Fibroblast of skin of right biceps (primary cell): ENCODE measurements at regions not wholly inside any gene's neighbourhood (a gene's known extent, or its start where the extent isn't known, plus 50 kb on each side); places are given as distances from the start of the nearest gene placed in this dataset.
A peak's percentile ranks its signal among the peaks of the same experiment; 100 is the strongest.
"Not testable (repeated sequence)": the region's sequence is repeated elsewhere in the genome, so short reads cannot be mapped to it uniquely, and the experiment has no call there.

Source experiments
- DNase-seq: peaks from one replicate; pipeline ENCODE4 v3.0.0-alpha.2; 2013

DNA sequence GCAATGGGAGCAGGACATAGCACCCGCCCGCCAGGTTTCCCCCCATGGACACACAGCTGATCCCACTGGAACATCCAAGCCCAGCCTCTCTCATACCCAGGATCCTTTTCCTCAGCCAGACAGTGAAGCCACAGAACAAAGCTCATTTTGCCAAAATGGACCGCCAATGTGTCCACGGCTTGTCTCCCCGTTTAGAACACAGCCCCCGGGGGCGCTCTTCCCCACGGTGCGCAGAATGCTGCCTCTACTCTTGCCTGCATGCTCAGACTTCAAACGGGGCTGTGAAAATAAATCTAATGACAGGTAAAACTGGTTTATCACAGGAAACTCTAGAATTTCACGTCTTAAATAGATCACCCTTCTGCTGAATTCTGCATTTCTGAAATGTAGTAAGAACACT lies 548.5 kb upstream of the ID2 start:
- no peak for DNase-seq

DNA sequence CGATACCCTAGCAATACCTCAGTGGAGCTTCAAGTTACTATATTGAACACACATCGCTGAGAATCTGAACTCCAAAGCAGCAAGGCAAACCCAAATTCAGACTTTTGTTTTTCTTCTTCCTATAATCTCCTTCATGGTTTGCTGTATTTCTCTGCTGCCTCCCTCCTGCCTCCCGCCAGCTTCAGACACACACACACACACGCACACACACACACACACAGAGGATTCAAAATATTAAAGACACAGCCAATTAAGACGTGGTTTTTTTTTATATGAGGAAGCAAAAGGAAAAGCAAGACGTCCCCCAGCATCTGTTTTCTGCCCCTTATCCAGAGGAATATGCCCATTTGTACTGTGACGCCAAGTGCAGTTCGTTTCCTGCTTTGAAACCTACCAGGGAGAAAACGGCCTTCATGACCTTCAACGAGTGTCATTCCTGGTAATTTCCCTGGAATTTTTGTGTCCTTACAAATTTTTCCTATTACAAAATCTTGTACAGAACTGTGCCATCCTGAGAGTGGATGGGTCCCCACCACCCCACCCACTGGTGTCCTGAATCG lies 547.9 kb upstream of the ID2 start:
- no peak for DNase-seq

DNA sequence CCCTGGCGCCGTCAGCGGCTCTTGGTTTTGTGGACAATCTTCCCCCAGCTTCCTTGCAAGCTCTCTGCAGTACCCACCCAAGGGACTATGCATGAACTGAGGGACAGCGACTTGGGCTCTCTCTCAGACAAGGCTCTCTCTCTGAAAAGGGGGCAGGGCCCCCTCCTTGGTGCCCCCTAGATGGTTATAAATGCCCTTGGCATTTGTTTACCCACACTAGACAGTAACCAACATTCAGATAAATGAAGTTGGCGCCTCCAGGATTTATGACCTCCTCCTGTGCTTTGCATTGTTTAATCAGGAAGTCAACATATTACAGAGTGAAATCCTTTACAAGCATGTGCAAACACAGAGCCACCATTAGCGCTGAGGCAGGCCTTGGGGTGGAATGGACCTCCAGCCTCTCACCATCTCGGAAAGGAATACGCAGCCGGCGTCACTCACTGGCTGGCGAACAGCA lies 547.4 kb upstream of the ID2 start:
- no peak for DNase-seq

DNA sequence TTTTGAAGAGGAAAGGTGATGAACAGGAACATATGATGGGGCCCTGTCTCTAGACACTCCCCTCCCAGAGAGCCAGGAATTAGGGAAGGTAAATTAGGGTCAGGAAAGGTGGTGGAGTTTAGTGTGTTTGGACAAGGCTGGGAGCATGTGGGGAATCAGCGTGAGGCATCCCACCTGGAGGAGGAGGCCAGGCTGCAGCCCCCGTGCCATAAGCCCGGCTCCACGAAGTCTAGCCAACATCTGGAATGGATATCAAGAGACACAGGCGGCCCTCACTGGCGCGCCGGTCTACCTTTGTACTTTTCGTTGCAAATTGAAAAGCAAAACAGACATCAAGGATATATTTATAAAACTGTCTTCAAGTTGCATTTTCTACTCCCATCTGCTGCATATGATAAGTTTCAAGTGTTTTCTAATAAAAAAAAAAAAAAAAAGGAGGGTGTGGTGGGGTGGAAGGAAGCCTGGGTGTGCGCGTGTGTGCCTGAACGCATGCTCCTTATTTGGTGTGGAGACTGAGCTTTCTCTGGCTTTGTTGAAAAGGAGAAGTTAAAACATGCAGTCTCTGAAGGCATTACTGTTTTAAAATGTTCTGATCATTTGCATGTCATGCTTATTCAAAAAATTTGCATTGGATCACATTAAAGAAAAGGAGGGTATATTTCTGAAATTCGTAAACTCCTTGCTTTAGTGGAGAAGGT lies 546.7 kb upstream of the ID2 start:
- DNase-seq, result no peak

DNA sequence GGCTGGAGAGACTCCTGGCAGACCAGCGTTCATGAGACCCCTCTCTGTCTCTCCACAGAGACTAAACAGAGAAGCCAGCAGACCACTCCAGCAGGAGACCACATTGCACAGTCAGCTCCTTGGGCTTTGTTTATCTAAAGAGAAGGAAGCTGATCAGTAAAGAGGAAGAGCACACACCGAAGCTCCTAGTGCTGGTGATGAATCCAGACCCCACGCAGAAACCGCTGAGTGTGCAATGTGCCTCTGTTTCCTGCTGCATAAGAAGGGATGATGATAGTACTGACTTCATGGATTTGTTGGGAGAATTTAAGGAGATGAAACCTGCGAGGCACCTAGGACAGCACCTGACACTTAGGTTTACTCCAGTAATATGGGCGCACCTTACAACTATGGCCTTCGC lies 544.1 kb upstream of the ID2 start:
- no peak for DNase-seq

DNA sequence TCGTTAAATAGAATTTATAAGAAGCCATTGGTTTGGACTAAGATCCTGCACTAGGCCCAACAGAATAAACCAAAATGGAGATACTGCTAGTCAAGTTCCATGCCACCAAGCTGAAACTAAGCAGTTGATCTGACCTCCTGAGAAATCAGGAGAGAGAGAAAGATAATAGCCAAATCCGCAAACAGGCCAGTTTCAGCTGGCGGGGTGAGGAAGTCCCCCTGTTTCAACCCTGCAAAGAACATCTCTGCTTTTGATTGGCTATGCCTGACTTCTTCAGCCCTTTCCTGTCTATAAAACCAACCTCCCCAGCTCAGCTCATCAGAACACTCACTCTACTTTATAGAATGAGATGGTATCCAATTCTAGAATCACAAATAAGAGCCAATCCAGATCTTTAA lies 543.3 kb upstream of the ID2 start:
- no peak for DNase-seq

DNA sequence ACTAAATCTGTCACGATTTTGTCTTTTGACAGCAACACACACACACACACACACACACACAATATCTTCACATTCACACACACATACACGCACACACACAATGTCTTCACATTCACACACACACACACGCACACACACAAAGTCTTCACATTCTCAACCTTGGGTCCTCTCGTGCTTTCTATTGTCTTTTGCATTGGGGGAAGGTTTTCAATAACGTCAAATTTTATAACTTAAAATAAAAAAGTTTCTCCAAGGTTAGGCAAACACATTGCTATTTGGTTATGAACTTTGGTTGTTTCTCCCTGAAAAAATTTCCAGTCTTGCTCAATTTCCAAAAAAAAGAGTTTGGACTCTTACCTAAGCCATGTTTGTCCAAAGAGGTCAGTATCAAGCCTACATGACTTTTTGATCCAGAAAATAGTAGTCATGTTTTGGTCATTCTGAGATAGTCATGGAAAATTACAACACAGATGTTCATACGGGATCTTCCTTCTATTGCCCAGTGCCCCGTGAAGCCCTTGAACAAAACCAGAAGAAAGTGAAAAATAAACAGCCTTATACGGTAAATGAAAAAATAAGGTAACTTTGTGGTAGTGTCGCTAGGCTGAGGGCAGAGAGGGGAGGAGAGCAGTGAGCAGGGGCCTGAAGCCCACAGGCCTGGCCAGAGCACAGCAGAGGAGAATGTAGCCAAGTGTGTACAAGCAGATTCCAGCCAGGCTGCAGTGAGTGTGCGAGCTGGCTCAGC lies 542.8 kb upstream of the ID2 start:
- DNase-seq, result no peak

DNA sequence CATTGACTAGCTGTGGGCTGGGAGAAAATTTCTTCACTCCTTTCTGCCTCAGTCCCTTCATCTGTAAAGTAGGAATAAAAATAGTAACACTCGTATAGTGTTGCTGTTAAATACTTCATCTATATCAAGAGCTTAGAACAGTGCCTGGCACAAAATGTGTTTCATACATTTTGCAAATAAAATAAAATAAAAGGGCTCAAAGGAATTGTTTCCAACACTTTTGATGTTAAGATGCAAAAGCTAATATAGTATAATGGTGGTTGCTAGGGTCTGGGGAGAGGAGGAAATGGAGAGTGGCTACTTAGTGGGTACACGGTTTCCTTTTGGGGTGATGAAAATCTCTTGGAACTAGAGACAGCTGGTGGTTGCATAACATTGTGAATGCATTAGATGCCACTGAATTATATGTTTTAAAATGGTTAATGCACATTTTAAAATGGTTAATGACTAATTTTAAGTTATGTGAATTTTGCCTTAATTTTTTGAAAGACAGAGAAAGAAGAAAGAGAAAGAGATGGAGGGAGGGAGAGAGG lies 542.1 kb upstream of the ID2 start:
- DNase-seq, result no peak

DNA sequence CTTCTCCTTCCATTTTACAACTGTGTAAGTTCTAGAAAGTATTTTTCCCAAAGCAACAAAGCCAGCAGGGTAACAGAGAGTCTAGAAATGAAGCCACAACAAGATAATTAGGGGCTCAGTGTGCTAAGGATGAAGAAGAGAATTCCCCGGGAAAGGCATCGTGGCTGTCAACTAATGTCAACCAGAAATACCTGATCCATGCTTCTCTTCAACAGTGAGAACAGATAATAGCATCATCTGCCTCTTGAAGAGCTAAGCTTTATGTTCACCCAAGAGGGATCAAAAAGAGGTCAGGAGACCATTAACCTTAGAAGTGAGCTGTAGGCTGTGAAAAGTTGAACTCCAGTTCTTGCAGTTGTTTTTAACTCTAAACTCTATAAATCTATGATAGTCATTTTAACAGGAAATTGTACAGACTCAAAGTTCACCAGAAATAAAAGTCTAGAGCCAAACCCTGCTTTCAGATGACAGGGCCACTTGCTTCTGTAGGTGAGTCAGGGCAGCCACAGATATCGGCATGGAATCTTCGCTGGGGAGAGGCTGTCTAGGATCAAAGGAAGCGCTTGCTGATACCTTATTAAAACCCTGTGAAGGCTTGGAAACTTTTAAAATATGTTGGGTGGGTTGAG lies 540.7 kb upstream of the ID2 start:
- no peak for DNase-seq

DNA sequence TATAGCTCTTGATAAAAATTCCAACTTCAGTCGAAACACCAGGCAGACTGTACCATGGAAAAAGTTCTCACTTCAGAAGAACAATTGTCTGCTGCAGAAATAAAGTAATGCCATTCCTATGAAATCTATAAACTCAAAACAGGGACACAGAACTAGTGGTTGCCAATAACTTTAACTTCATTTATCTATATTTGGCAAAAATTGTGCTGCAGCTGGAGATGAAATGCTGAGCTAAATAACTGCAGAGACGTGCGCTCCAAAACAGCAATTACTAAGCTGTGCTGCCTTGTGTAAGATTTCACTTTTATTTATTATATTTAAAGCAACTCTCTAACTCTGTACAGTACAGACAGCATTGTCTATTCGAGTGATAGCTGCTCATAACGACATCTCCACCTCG lies 540.1 kb upstream of the ID2 start:
- DNase-seq, result no peak

DNA sequence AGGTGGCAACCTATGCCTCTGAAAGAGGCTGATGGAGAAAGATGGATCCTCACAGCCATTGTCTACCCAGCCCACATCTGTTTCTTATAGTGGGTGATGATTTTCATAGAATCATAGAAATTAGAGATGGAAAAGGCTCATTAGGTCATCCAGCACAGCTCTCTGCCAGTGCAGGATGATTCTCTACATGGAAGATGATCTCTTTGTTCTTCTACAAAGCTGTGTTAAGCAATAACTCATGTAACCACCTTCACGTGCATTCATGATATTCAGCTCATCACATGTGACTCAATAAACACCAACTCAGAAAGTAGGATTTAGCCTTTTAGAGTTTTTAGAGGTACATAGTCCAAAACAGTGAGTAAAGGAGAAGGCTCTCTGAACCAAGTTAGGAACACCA lies 539.4 kb upstream of the ID2 start:
- peak; percentile 63 for DNase-seq

DNA sequence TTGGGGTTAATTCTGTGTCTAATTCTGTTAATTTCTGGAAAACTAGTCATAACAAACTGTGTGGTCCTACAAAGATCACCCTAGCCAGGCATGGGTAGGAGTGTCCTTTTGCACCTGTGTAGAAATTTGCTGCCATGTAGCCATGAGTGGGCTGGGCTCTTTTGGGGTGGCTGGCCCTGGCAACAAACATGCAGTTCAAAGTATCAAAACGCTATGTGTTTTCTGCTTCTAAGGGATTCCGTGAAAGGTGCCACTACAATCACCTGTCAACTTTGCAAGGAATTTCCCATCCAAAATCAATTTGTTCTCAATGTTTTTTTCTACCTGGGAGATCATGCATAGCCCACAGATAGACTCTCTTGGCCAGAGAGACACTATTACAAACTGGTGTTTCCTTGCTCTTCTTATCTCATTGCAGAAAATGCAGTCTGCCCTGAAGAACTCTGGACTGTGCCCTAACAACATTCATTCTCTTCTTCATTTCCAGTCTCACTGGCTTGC lies 537.7 kb upstream of the ID2 start:
- DNase-seq, result no peak

DNA sequence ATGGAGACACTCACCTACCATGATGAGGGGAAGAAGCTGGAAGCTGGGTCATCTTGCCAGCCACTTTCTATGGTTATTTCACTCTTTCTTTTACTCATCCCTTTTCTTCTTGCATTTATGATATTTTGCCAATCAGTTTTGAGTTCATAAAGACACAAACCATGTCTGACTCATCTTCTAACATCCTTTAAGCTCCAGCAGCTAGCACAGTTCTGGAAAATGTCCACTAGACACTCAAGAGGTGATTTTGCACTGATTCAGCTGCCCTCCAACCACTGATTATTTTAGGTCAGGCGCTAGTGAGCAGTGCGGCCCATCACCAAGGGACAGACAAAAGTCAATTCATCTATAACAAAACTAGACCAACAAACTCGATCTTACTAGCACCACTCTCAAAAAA lies 537.1 kb upstream of the ID2 start:
- DNase-seq, result peak; percentile 90

DNA sequence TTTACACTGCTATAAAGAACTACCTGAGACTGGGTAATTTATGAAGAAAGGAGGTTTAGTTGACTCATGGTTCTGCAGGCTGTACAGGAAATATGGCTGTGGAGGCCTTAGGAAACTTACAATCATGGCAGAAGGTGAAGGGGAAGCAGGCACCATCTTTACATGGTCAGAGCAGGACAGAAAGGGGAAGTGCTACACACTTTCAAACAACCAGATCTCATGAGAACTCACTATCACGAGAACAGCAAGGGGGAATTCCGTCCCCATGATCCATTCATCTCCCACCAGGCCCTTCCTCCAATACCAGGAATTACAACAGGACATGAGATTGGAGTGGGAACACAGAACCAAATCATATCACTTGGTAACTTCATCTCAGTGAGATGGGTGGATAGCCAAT lies 536.5 kb upstream of the ID2 start:
- not testable (repeated sequence) for DNase-seq

DNA sequence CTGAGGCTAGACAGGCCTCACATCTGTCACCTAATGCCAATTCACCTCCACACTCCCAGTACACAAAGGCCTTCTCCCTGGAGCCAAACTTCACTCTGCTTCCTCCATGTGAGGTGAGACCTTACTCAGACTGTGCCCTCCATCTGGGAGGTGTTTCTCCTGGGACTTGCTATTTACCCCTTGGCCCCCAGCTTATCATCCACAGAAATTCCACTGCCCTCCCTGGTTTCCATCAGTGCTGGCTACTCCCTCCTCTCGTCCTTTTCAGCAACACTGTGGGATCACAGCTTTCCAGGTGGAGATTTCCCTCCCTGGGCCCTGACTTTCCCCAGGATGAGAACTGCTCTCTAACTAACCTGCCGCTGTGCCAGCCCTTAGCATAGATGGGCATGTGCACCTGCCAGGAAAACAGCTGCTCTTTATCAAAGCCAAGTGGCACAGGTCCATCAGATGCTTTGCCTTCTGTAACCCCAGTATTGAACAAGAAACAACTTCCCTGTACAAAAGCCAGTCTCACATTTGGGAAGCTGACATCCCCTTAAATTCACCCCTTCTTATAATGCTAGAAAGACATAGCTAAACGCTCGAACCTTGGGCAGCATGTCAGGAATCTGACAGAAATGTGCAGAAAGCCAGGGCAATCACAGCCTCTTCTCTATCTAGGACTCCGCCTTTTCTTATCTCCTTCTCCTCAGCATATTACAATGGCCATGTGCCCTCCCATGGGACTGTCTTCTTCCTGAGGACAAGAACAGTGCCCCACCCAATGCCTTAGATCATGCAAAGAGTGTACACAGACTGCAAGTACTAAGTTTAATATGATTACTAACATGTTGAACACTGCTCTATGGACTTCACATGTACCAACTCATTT lies 535.5 kb upstream of the ID2 start:
- no peak for DNase-seq

DNA sequence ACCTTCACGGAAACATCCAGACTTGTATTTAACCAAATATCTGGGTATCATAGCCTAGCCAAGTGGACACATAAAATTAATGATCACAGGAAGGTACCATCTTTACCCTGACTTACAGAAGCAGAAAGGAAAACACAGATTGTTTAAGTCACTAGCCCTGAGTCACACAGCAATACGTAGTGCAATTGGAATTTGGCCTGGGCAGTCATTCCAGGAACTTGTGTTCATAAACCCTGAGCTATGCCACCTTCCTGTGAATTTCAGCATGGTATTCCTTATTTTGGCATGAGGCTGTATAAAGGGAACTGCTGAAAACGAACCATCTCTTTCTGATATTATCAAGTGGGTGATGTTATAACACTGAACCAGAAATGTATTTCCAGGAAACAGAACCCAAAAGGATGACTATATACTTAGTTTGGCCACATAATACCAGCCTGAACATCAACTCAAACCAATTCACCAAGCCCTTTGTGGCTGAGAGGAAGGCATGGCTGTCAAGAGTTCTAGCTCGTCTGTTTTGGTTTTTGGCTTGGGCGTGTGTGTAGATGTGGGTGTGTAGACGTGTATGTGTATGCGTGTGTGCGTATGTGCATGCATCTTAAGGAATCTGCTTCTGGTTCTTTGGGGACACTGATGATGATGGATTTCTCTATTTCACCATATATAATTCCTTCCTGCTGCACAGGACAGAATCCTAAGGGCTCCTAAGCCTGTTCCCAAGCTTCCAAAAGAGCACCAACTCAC lies 533.4 kb upstream of the ID2 start:
- peak; percentile 93 for DNase-seq

DNA sequence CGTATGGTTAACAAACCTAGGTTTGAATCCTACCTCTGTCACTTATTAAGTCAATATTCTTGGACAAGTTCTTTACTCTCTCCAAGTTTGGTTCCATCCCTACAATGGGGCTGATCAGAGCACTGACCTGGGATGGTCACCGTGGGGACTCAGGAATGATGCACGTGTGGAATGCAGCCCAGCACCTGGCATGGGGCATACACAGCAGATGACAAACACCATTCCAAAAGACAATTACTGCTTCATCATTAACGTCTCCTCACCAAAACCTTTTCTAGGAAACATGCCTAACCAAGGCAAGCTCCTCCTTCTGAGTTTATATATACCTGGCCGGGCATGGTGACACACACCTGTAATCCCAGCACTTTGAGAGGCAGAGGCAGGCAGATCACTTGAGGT lies 532.9 kb upstream of the ID2 start:
- DNase-seq, result no peak

DNA sequence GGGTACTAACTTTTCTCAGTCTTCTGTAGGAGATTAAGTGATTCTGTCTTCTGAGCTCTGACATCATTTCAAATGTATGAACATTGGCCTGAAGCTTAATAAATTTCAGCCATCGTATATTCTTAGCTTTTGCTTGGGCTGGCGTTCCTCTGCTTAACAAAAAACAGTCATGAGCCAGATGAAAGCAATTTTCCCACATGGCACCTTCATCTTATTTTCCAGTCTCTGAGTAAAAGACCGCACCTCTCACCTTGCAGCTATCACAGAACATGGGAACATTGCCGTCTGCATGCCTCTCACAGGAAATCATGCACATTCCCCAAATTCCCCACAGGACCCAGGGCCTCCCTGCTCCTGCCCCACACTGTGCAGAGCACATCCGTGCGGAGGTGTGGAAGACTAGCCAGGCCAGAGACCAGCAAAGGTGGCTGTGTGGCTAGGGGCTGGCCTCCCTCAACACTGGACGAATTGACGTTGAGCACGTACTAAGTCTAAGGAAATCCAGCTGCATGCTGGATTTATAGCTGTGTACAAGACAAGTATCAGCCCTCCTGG lies 531.8 kb upstream of the ID2 start:
- peak; percentile 91 for DNase-seq

DNA sequence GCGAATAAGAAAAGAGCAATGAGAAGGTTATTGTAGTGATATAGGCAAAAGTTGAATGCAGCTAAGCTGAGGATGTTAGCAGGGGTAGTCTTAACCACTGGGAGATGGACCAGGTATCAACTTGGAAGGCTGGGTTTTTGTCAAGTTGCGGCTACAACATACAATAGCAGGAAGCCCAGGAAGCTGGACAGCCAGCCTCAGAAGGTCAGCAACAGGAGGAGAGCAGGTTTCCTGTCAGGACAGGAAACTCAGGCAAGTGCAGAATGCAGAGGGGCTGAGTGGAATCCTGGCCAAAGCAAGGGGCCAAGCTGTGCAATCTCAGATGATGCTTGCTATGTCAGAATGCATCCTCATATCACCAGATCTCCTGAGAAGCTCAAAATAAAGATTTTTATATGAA lies 530.0 kb upstream of the ID2 start:
- DNase-seq, result no peak

DNA sequence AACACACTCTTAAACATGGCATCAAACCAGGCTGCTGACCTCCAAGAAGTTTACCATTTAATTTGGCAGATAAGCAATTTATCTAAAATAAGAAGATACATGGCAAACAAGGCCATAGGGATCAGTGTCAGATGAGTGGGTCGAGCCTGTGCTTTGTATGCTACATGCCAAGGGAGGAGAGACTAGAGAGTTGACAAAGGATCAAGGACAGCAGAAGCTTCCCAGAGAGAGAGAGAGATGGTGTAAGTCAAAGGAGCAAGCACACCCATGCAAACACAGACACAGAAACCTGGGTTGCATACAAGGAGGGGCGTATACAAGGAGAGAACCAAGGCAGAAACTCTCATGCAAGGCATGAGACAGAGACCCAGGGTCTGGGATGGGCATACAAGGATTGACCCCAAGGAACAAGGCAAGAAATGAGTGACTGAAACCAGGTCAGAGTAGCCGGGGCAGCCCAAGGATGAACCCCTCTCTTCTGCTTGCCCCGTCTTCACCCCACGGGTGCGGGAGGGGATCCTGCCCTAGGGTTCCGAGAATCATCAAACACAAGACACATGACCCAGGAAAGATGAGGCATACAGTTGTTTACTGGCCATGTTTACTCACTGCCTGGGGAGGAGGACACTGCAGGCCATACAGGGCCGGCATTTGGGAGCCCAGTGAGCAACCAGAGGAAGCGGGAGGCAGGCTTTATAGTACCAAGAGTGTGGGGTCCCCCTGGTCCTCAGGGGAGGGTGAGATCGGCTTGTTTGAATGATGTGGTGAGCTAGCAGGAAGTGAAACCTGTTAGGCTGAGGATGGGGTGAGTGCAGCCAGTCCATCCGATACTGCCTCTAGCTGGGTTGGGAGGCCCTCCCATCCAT lies 529.2 kb upstream of the ID2 start:
- no peak for DNase-seq
